Esophagus squamous epithelium (tissue), 5 donors: ENCODE measurements at regions not wholly inside any gene's neighbourhood (a gene's known extent, or its start where the extent isn't known, plus 50 kb on each side); places are given as distances from the start of the nearest gene placed in this dataset.

Experiments
- DNase-seq: peaks from one replicate; lab custom pipeline; 2025; lab: John Stamatoyannopoulos, UW
- H3K27ac ChIP-seq, 4 donors: fragments of 200-600 bp; sonication (generic); one replicate each; pipeline ENCODE4 v1.5.1; 2016 to 2019; ENCODE audit warnings: mild to moderate bottlenecking in 1 of 4
- H3K27me3 ChIP-seq, 4 donors: fragments of 200-600 bp; sonication (generic); 1 replicate in 3 of 4; 2 replicates in 1 of 4; pipeline versions ENCODE4 v1.5.1 to v1.6.0; 2017 to 2021; ENCODE audit warnings: antibody characterized with exemption in 1 of 4
- H3K36me3 ChIP-seq, 3 donors: fragments of 200-600 bp; sonication (generic); one replicate each; pipeline ENCODE4 v1.5.1; 2016 to 2019
- H3K4me1 ChIP-seq, 3 donors: fragments of 200-600 bp; sonication (generic); one replicate each; pipeline ENCODE4 v1.5.1; 2017 to 2019
- H3K4me3 ChIP-seq, 4 donors: fragments of 200-600 bp; sonication (generic); 1 replicate in 3 of 4; 2 replicates in 1 of 4; pipeline ENCODE4 v1.5.1; 2016 to 2019; ENCODE audit warnings: mild to moderate bottlenecking in 2 of 4, moderate library complexity in 1 of 4
- H3K9me3 ChIP-seq, 3 donors: fragments of 200-600 bp; sonication (generic); one replicate each; pipeline ENCODE4 v1.5.1; 2016 to 2019
- CTCF ChIP-seq, 6 experiments: fragments of 450-650 bp in 4 of 6; fragments of 200-600 bp in 2 of 6; sonication (generic) in 2 of 6; IDR thresholded peaks; one replicate each; pipeline ENCODE4 v1.5.1; 2016 to 2019; ENCODE audit warnings: antibody characterized with exemption in 6 of 6, mild to moderate bottlenecking in 4 of 6, moderate library complexity in 4 of 6
- POLR2A ChIP-seq, 4 donors: fragments of 450-650 bp; IDR thresholded peaks; one replicate each; pipeline ENCODE4 v1.6.1; 2017; ENCODE audit warnings: antibody characterized with exemption in 4 of 4, mild to moderate bottlenecking in 4 of 4, moderate library complexity in 3 of 4
- whole genome bisulfite sequencing, 2 donors: methylation state at CpG; one replicate each; pipeline ENCODE4 v1.1.5; 2018; 5-methylcytosine and 5-hydroxymethylcytosine counted together
- intact Hi-C: fragments of 100-400 bp; cut with DNase I; formaldehyde crosslinking; loops from one replicate; pipeline ENCODE4 v1.15.0; 2022
- donor health status: DM: yes; HTN: yes; CAD: no.

- TF ChIP-seq POLR2A (IDR thresholded peaks at IDR 0.05) (no peak), CTCF (IDR thresholded peaks at IDR 0.05) (no peak)
- Histone ChIP-seq H3K36me3 (no peaks in the 10 kb centered on the region), H3K27me3 (no peaks in the 10 kb centered on the region), H3K4me1 (no peaks in the 10 kb centered on the region), H3K9me3 (no peaks in the 10 kb centered on the region), H3K27ac (no peak overlapping the region), H3K4me3 (no peak overlapping the region)
- 47 to 52% methylated on average over 3 of the region's 3 CpGs for WGBS, 2 donors
- intact Hi-C loops = no loop called here
- DNase-seq = no peak
Measured at GRCh38 chr7:131721660-131722059, 165.2 kb upstream of the PODXL start.

GRCh38 chr7:131720703-131721102 is 164.3 kb upstream of the PODXL start:
- no peaks in the 10 kb centered on the region for H3K4me1 ChIP-seq
- H3K36me3 ChIP-seq = no peaks in the 10 kb centered on the region
- H3K27me3 ChIP-seq = no peaks in the 10 kb centered on the region
- H3K9me3 ChIP-seq = no peaks in the 10 kb centered on the region
- WGBS, 2 donors = 50% methylated on average over 2 of the region's 2 CpGs; no CpG with 5 or more reads in 1 of the 2 donors
- TF ChIP-seq POLR2A (IDR thresholded peaks at IDR 0.05) = no peak
- TF ChIP-seq CTCF (IDR thresholded peaks at IDR 0.05) = no peak
- no peak for DNase-seq
- intact Hi-C loops = no loop called here
- H3K4me3 ChIP-seq = no peak overlapping the region
- H3K27ac ChIP-seq = no peak overlapping the region

GRCh38 chr7:131717181-131717580 is 160.8 kb upstream of the PODXL start:
- no peaks in the 10 kb centered on the region for H3K36me3 ChIP-seq
- no peaks in the 10 kb centered on the region for H3K4me1 ChIP-seq
- no peaks in the 10 kb centered on the region for H3K27me3 ChIP-seq
- H3K27ac ChIP-seq = no peak overlapping the region
- WGBS, 2 donors = 69 to 72% methylated on average over 3 of the region's 3 CpGs
- DNase-seq = no peak
- intact Hi-C loops = no loop called here
- H3K9me3 ChIP-seq = no peaks in the 10 kb centered on the region
- no peak for TF ChIP-seq CTCF (IDR thresholded peaks at IDR 0.05)
- no peak for TF ChIP-seq POLR2A (IDR thresholded peaks at IDR 0.05)
- H3K4me3 ChIP-seq = no peak overlapping the region

GRCh38 chr7:131699323-131699722 is 142.9 kb upstream of the PODXL start:
- DNase-seq = no peak
- WGBS, 2 donors = 69 to 94% methylated on average over 1 of the region's 1 CpG
- H3K36me3 ChIP-seq = no peaks in the 10 kb centered on the region
- no peaks in the 10 kb centered on the region for H3K9me3 ChIP-seq
- H3K27me3 ChIP-seq = peaks cover 0 to 4% (median 0%) of the 10 kb centered on the region in 4 donors
- no peak overlapping the region for H3K27ac ChIP-seq
- intact Hi-C loops = no loop called here
- no peak for TF ChIP-seq CTCF (IDR thresholded peaks at IDR 0.05)
- no peak for TF ChIP-seq POLR2A (IDR thresholded peaks at IDR 0.05)
- no peaks in the 10 kb centered on the region for H3K4me1 ChIP-seq
- no peak overlapping the region for H3K4me3 ChIP-seq

GRCh38 chr7:131692131-131692960 is 135.9 kb upstream of the PODXL start:
- WGBS, 2 donors = 29 to 61% methylated on average over 4 to 5 of the region's 30 CpGs
- H3K9me3 ChIP-seq = no peaks in the 10 kb centered on the region
- H3K27me3 ChIP-seq = peaks cover 0 to 63% (median 0%) of the 10 kb centered on the region in 4 donors
- H3K36me3 ChIP-seq = no peaks in the 10 kb centered on the region
- DNase-seq = no peak
- H3K4me3 ChIP-seq = peak overlapping the region in 1 of 4 donors; percentile 2
- peaks cover 0 to 8% (median 3%) of the 10 kb centered on the region in 3 donors for H3K4me1 ChIP-seq
- TF ChIP-seq POLR2A (IDR thresholded peaks at IDR 0.05) (no peak), CTCF (IDR thresholded peaks at IDR 0.05) (peak; percentile 19 to 81 (median 68))
- no peak overlapping the region for H3K27ac ChIP-seq
- intact Hi-C loops = no loop called here
